ENCODE measurements at regions not wholly inside any gene's neighbourhood (a gene's known extent, or its start where the extent isn't known, plus 50 kb on each side); places are given as distances from the start of the nearest gene placed in this dataset.

DNA sequence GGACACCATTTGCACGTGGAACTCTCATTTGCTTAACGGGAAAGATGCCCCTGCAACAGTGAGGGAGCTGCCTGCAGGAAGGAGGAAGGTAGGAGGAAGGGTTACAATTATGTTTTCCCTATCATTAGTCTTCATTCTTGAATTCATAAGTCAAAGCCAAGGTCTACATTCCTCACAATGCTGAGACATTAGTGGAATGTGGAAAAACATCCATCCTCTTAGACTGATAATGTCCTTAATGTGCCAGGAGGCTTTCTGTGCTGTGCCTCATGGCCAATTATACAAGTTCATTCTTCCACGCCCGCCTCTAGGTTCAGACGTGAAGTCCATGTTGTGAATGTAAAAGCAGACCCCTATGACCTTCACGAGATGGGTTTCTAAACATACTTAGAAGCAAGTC is 1212.4 kb upstream of the TMEM132C start:
- Histone ChIP-seq H3K27ac (ENCODE audit: insufficient read depth, low read depth, low read length) (no peak overlapping the region), H3K9ac (replicated peaks; ENCODE audit: extremely low read depth, insufficient read depth, low read length) (no peak overlapping the region), H3K36me3 (ENCODE audit: control insufficient read depth in 2 of 2, extremely low read depth in 1 of 2, insufficient read depth in 2 of 2, low read length in 2 of 2) (no peaks in the 10 kb centered on the region), H3K4me3 (replicated peaks in 1 of 3; ENCODE audit: insufficient read depth in 1 of 3, low read depth in 1 of 3, low read length in 3 of 3) (no peak overlapping the region), H3K79me2 (ENCODE audit: control insufficient read depth, insufficient read depth, low read length) (no peaks in the 10 kb centered on the region), H4K20me1 (replicated peaks; ENCODE audit: control insufficient read depth, extremely low read depth, insufficient read depth, low read length) (no peaks in the 10 kb centered on the region), H3K9me3 (replicated peaks; ENCODE audit: control insufficient read depth, insufficient read depth, low read length) (no peaks in the 10 kb centered on the region), H3K4me2 (ENCODE audit: insufficient read depth, low read length) (no peak overlapping the region), H3K27me3 (ENCODE audit: control insufficient read depth in 2 of 2, insufficient read depth in 2 of 2, low read length in 2 of 2) (no peaks in the 10 kb centered on the region), H2AFZ (ENCODE audit: low read depth, low read length) (no peak overlapping the region), H3K4me1 (ENCODE audit: control insufficient read depth, extremely low read depth, insufficient read depth, low read length) (no peaks in the 10 kb centered on the region), H3K9me1 (replicated peaks; ENCODE audit: control insufficient read depth, extremely low read depth, insufficient read depth, low read length) (no peaks in the 10 kb centered on the region)
- no peak for TF ChIP-seq GATA2 (IDR thresholded peaks at IDR 0.05; ENCODE audit: insufficient read depth, insufficient read length, low read depth, low read length)
- TF ChIP-seq MYC (IDR thresholded peaks at IDR 0.05; ENCODE audit: low read depth, low read length): no peak
- TF ChIP-seq POLR2A (IDR thresholded peaks at IDR 0.05; ENCODE audit: low read depth, low read length): no peak
- no peak for TF ChIP-seq FOS (IDR thresholded peaks at IDR 0.05; ENCODE audit: borderline replicate concordance, insufficient read depth, low read length)
- TF ChIP-seq, protein P1, sequence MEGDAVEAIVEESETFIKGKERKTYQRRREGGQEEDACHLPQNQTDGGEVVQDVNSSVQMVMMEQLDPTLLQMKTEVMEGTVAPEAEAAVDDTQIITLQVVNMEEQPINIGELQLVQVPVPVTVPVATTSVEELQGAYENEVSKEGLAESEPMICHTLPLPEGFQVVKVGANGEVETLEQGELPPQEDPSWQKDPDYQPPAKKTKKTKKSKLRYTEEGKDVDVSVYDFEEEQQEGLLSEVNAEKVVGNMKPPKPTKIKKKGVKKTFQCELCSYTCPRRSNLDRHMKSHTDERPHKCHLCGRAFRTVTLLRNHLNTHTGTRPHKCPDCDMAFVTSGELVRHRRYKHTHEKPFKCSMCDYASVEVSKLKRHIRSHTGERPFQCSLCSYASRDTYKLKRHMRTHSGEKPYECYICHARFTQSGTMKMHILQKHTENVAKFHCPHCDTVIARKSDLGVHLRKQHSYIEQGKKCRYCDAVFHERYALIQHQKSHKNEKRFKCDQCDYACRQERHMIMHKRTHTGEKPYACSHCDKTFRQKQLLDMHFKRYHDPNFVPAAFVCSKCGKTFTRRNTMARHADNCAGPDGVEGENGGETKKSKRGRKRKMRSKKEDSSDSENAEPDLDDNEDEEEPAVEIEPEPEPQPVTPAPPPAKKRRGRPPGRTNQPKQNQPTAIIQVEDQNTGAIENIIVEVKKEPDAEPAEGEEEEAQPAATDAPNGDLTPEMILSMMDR (IDR thresholded peaks at IDR 0.05; ENCODE audit: extremely low read depth in 1 of 2, insufficient read depth in 1 of 2, low read depth in 1 of 2, low read length in 2 of 2): no peak
- TF ChIP-seq, protein P2, sequence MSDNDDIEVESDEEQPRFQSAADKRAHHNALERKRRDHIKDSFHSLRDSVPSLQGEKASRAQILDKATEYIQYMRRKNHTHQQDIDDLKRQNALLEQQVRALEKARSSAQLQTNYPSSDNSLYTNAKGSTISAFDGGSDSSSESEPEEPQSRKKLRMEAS (IDR thresholded peaks at IDR 0.05; ENCODE audit: insufficient read depth, insufficient read length): no peak
- TF ChIP-seq EZH2 (IDR thresholded peaks at IDR 0.05; ENCODE audit: borderline replicate concordance, low read depth, low read length, severe bottlenecking): no peak
- no peak for TF ChIP-seq POLR2AphosphoS5 (IDR thresholded peaks at IDR 0.05; ENCODE audit: insufficient read depth, low read depth, low read length)
- no peak for TF ChIP-seq JUN (IDR thresholded peaks at IDR 0.05; ENCODE audit: borderline replicate concordance, insufficient read depth, insufficient read length, low read depth)
- POLR2A ChIA-PET: no interaction called here
- DNase-seq (ENCODE audit: low read depth, low spot score) (no peak), FAIRE-seq (no peak)
- BruUV-seq (replicated peaks): no TSS peak
- CTCF ChIA-PET: no interaction called here
- dilution Hi-C loops (cut with MboI; ENCODE audit: extremely low pct_ligation_motif_present, low sequenced_read_pairs): no loop called here
- intact Hi-C loops (cut with micrococcal nuclease): no loop called here

All from endothelial cell of umbilical vein (primary cell).